ENCODE measurements at regions not wholly inside any gene's neighbourhood (a gene's known extent, or its start where the extent isn't known, plus 50 kb on each side); places are given as distances from the start of the nearest gene placed in this dataset.

- no peak for DNase-seq
Measured at GRCh38 chr1:177385760-177386698, 215.3 kb downstream of the BRINP2 start.

GRCh38 chr1:177384461-177384860, 213.7 kb downstream of the BRINP2 start:
- no peak for DNase-seq

GRCh38 chr1:177383715-177384114, 213.0 kb downstream of the BRINP2 start:
- DNase-seq = no peak

- no peak for DNase-seq
Measured at GRCh38 chr1:177377866-177378265, 207.1 kb downstream of the BRINP2 start.

- peak; percentile 1 for DNase-seq
Measured at GRCh38 chr1:177368255-177368654, 197.5 kb downstream of the BRINP2 start.

GRCh38 chr1:177366091-177366490, 195.3 kb downstream of the BRINP2 start:
- DNase-seq = no peak

GRCh38 chr1:177360791-177361190, 190.0 kb downstream of the BRINP2 start:
- no peak for DNase-seq

- no peak for DNase-seq
Measured at GRCh38 chr1:177356674-177357435, 186.1 kb downstream of the BRINP2 start.

- DNase-seq = no peak
Measured at GRCh38 chr1:177355575-177355974, 184.8 kb downstream of the BRINP2 start.

GRCh38 chr1:177354247-177354646, 183.5 kb downstream of the BRINP2 start:
- no peak for DNase-seq

- DNase-seq = peak; percentile 33
Measured at GRCh38 chr1:177351361-177352108, 180.8 kb downstream of the BRINP2 start.

- DNase-seq = no peak
Measured at GRCh38 chr1:177346790-177347359, 176.1 kb downstream of the BRINP2 start.

- no peak for DNase-seq
Measured at GRCh38 chr1:177343445-177343844, 172.7 kb downstream of the BRINP2 start.

GRCh38 chr1:177341773-177342172, 171.0 kb downstream of the BRINP2 start:
- DNase-seq = no peak

GRCh38 chr1:177340601-177341067, 169.9 kb downstream of the BRINP2 start:
- no peak for DNase-seq

GRCh38 chr1:177338376-177338775, 167.6 kb downstream of the BRINP2 start:
- DNase-seq = no peak

- no peak for DNase-seq
Measured at GRCh38 chr1:177334903-177335302, 164.1 kb downstream of the BRINP2 start.

- no peak for DNase-seq
Measured at GRCh38 chr1:177333936-177334595, 163.3 kb downstream of the BRINP2 start.
